ENCODE measurements at regions not wholly inside any gene's neighbourhood (a gene's known extent, or its start where the extent isn't known, plus 50 kb on each side); places are given as distances from the start of the nearest gene placed in this dataset.

DNA sequence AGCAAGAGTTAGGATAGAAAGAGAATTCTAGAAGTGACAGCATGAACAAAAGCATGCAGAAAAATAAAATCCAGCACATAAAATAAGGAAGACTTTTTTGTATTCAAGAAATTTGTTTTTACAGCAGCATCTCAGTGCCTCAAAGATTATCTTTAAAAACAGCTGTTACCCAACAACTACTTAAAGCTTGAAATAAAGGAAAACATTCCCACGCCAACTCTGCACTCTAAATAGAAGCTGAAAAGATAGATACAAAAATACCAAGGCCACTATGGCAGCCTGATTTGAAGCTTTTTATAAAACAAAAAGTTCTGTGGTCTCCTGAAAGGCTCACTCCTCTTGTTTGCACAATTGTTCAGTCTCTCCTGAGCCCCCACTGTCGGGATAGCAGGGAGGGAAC lies 83.6 kb upstream of the LRRC55 start:
- no peak for ATAC-seq
- TF ChIP-seq ZFP30 (CRISPR knock-in tag; IDR thresholded peaks at IDR 0.05) (no peak), RARB (CRISPR knock-in tag; IDR thresholded peaks at IDR 0.05) (no peak), ISL1 (CRISPR knock-in tag; IDR thresholded peaks at IDR 0.05) (no peak), PPARA (CRISPR knock-in tag; IDR thresholded peaks at IDR 0.05; ENCODE audit: borderline replicate concordance) (no peak), ZNF8 (CRISPR knock-in tag; IDR thresholded peaks at IDR 0.05) (no peak), TSHZ2 (CRISPR knock-in tag; IDR thresholded peaks at IDR 0.05) (no peak), ZNF70 (CRISPR knock-in tag; IDR thresholded peaks at IDR 0.05) (no peak), CSDC2 (CRISPR knock-in tag; IDR thresholded peaks at IDR 0.05) (no peak), ESRRG (CRISPR knock-in tag; IDR thresholded peaks at IDR 0.05) (no peak), SNAI2 (CRISPR knock-in tag; IDR thresholded peaks at IDR 0.05) (no peak), TOX (CRISPR knock-in tag; IDR thresholded peaks at IDR 0.05; ENCODE audit: borderline replicate concordance) (no peak), GLIS3 (CRISPR knock-in tag; IDR thresholded peaks at IDR 0.05) (no peak), BACH2 (CRISPR knock-in tag; IDR thresholded peaks at IDR 0.05; ENCODE audit: borderline replicate concordance) (no peak), ZNF565 (CRISPR knock-in tag; conservative IDR thresholded peaks at IDR 0.05; ENCODE audit: low read depth) (no peak), ZC3H10 (CRISPR knock-in tag; IDR thresholded peaks at IDR 0.05) (no peak)
- TF ChIP-seq, protein P1, sequence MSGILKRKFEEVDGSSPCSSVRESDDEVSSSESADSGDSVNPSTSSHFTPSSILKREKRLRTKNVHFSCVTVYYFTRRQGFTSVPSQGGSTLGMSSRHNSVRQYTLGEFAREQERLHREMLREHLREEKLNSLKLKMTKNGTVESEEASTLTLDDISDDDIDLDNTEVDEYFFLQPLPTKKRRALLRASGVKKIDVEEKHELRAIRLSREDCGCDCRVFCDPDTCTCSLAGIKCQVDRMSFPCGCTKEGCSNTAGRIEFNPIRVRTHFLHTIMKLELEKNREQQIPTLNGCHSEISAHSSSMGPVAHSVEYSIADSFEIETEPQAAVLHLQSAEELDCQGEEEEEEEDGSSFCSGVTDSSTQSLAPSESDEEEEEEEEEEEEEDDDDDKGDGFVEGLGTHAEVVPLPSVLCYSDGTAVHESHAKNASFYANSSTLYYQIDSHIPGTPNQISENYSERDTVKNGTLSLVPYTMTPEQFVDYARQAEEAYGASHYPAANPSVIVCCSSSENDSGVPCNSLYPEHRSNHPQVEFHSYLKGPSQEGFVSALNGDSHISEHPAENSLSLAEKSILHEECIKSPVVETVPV (CRISPR knock-in tag; IDR thresholded peaks at IDR 0.05), result no peak

DNA sequence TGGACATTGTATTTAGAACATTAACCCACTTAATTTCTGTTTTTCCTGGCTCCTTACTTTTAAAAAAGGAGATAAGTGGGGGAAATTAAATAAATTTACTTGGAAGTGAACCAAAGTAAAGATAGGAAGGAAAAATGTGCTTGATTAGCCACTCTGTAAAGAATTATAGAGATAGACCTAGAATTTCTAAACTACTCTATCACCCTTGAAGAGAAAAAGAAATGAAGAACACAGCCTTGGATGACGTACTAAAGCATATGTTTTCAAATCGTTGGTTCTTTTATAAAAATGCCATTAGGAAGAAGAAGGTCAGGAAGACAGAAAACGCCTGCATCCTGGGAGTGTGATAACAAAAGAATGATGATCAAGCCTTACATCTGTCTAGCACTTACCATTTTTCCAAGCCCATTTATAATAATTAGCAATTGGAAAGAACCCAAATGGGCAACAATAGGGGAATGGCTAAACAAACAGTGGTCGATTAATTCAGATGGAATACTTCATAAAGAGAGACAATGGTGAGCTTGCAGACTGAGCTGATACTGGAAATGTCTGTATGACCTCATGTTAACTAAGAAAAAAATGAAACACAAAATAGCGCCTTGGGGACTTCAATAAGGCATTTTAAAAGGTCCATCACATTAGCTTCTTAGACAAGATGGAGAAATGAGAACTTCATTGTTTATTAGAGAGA lies 81.0 kb upstream of the LRRC55 start:
- ATAC-seq, result no peak; the same call in 2 of the 3 replicates
- TF ChIP-seq SNAI2 (CRISPR knock-in tag; IDR thresholded peaks at IDR 0.05) (peak; percentile 74), POU6F1 (CRISPR knock-in tag; IDR thresholded peaks at IDR 0.05; ENCODE audit: borderline replicate concordance, low read depth) (peak; percentile 32; the same call in 1 of the 2 replicates), ZNF70 (CRISPR knock-in tag; IDR thresholded peaks at IDR 0.05) (no peak), RARB (CRISPR knock-in tag; IDR thresholded peaks at IDR 0.05) (no peak), BACH2 (CRISPR knock-in tag; IDR thresholded peaks at IDR 0.05; ENCODE audit: borderline replicate concordance) (no peak), TSHZ2 (CRISPR knock-in tag; IDR thresholded peaks at IDR 0.05) (peak; percentile 80), ZNF565 (CRISPR knock-in tag; conservative IDR thresholded peaks at IDR 0.05; ENCODE audit: low read depth) (0 out of 2 replicates have a peak, but pooled peaks have one; percentile 17), ESRRG (CRISPR knock-in tag; IDR thresholded peaks at IDR 0.05) (peak; percentile 76; the same call in 1 of the 2 replicates), TOX (CRISPR knock-in tag; IDR thresholded peaks at IDR 0.05; ENCODE audit: borderline replicate concordance) (no peak), ZNF8 (CRISPR knock-in tag; IDR thresholded peaks at IDR 0.05) (no peak), ARNTL (CRISPR knock-in tag; IDR thresholded peaks at IDR 0.05; ENCODE audit: borderline replicate concordance, low read depth) (no peak), OSR1 (CRISPR knock-in tag; IDR thresholded peaks at IDR 0.05) (no peak), PPARA (CRISPR knock-in tag; IDR thresholded peaks at IDR 0.05; ENCODE audit: borderline replicate concordance) (no peak), ZFP3 (CRISPR knock-in tag; IDR thresholded peaks at IDR 0.05) (peak; percentile 49; the same call in 1 of the 2 replicates), GLIS3 (CRISPR knock-in tag; IDR thresholded peaks at IDR 0.05) (0 out of 2 replicates have a peak, but pooled peaks have one; percentile 70), ZC3H10 (CRISPR knock-in tag; IDR thresholded peaks at IDR 0.05) (no peak), ZFP30 (CRISPR knock-in tag; IDR thresholded peaks at IDR 0.05) (no peak), CSDC2 (CRISPR knock-in tag; IDR thresholded peaks at IDR 0.05) (no peak), ISL1 (CRISPR knock-in tag; IDR thresholded peaks at IDR 0.05) (peak; percentile 92), TCF4 (CRISPR knock-in tag; IDR thresholded peaks at IDR 0.05; ENCODE audit: borderline replicate concordance) (peak; percentile 90)
- TF ChIP-seq, protein P2, sequence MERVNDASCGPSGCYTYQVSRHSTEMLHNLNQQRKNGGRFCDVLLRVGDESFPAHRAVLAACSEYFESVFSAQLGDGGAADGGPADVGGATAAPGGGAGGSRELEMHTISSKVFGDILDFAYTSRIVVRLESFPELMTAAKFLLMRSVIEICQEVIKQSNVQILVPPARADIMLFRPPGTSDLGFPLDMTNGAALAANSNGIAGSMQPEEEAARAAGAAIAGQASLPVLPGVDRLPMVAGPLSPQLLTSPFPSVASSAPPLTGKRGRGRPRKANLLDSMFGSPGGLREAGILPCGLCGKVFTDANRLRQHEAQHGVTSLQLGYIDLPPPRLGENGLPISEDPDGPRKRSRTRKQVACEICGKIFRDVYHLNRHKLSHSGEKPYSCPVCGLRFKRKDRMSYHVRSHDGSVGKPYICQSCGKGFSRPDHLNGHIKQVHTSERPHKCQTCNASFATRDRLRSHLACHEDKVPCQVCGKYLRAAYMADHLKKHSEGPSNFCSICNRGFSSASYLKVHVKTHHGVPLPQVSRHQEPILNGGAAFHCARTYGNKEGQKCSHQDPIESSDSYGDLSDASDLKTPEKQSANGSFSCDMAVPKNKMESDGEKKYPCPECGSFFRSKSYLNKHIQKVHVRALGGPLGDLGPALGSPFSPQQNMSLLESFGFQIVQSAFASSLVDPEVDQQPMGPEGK (CRISPR knock-in tag; IDR thresholded peaks at IDR 0.05; ENCODE audit: borderline replicate concordance), result peak; percentile 42; the same call in 1 of the 2 replicates
- TF ChIP-seq, protein P3, sequence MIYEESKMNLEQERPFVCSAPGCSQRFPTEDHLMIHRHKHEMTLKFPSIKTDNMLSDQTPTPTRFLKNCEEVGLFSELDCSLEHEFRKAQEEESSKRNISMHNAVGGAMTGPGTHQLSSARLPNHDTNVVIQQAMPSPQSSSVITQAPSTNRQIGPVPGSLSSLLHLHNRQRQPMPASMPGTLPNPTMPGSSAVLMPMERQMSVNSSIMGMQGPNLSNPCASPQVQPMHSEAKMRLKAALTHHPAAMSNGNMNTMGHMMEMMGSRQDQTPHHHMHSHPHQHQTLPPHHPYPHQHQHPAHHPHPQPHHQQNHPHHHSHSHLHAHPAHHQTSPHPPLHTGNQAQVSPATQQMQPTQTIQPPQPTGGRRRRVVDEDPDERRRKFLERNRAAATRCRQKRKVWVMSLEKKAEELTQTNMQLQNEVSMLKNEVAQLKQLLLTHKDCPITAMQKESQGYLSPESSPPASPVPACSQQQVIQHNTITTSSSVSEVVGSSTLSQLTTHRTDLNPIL (CRISPR knock-in tag; IDR thresholded peaks at IDR 0.05; ENCODE audit: low read depth), result peak; percentile 74; the same call in 1 of the 2 replicates
- TF ChIP-seq, protein P1 (CRISPR knock-in tag; IDR thresholded peaks at IDR 0.05), result 0 out of 2 replicates have a peak, but pooled peaks have one; percentile 53

All from SK-N-SH treated with all-trans-retinoic acid at 6 μM for 48 hours (cell line).